ENCODE measurements at regions not wholly inside any gene's neighbourhood (a gene's known extent, or its start where the extent isn't known, plus 50 kb on each side); places are given as distances from the start of the nearest gene placed in this dataset.

DNA sequence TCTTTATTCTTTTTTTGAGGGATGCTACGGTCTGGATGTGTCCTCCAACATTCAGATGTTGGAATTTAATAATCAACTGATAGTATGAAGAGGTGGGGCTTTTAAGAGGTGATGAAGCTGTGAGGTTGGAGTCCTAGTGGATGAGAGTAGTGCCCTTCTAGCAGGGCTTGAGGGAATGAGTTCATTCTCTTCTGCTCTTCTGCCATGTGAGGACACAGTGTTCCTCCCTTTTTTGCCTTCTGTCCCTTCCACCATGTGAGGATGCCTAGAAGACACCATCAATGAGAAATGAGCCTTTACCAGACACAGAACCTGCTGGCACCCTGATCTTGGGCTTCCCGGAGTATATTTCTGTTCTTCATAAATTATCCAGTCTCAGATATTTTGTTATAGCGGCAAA lies 82.1 kb upstream of the MLIP start:
- CTCF ChIA-PET, result no interaction called here
- dilution Hi-C loops (cut with HindIII; ENCODE audit: low sequenced_read_pairs, unreplicated experiment), result no loop called here
- no peak for ATAC-seq (ENCODE audit: low read depth)

More for the DNA sequence above, 82.1 kb upstream of the MLIP start:
- Histone ChIP-seq H3K4me2 (ENCODE audit: low read depth, low read length) (no peak overlapping the region), H3K14ac (replicated peaks; ENCODE audit: low read depth, low read length) (no peak overlapping the region), H2BK15ac (ENCODE audit: low read depth, low read length) (no peak overlapping the region), H3K9me3 (ENCODE audit: control insufficient read depth, insufficient read depth, low read length) (no peaks in the 10 kb centered on the region), H3K4me3 (ENCODE audit: insufficient read depth, low read depth, low read length) (no peak overlapping the region), H3K4ac (ENCODE audit: low read depth, low read length) (no peak overlapping the region), H3K23ac (ENCODE audit: low read depth, low read length) (no peak overlapping the region), H2AFZ (replicated peaks; ENCODE audit: low read length, poor library complexity) (no peak overlapping the region), H4K20me1 (ENCODE audit: insufficient read depth, low read length) (no peaks in the 10 kb centered on the region), H3K4me1 (ENCODE audit: control insufficient read depth, insufficient read depth, low read length) (no peaks in the 10 kb centered on the region), H3K36me3 (ENCODE audit: control insufficient read depth, insufficient read depth, low read length) (no peaks in the 10 kb centered on the region), H3K79me1 (ENCODE audit: low read depth in 1 of 2, low read length in 2 of 2) (no peaks in the 10 kb centered on the region), H2BK20ac (ENCODE audit: low read depth, low read length) (no peak overlapping the region), H2AK5ac (ENCODE audit: low read depth, low read length) (no peak overlapping the region), H3K27me3 (ENCODE audit: control insufficient read depth, insufficient read depth, low read length) (no peaks in the 10 kb centered on the region), H2BK5ac (ENCODE audit: low read depth, low read length, poor library complexity, severe bottlenecking) (no peak overlapping the region), H3K9ac (ENCODE audit: low read depth, low read length) (no peak overlapping the region), H4K91ac (ENCODE audit: insufficient read depth, low read depth, low read length) (no peak overlapping the region), H4K8ac (ENCODE audit: low read depth in 2 of 2, low read length in 2 of 2) (no peak overlapping the region), H4K5ac (ENCODE audit: low read depth, low read length) (no peak overlapping the region), H3K18ac (ENCODE audit: low read depth, low read length) (no peak overlapping the region), H2BK120ac (ENCODE audit: low read depth, low read length) (no peak overlapping the region), H2AK9ac (replicated peaks; ENCODE audit: low read depth, low read length, poor library complexity) (no peak overlapping the region), H3K27ac (ENCODE audit: insufficient read depth, low read length) (no peak overlapping the region), H3K56ac (ENCODE audit: extremely low read depth, insufficient read depth, low read length) (no peak overlapping the region), H3K9me1 (ENCODE audit: insufficient read depth, low read length) (peaks cover 4% of the 10 kb centered on the region; the same call in 1 of the 2 replicates)
- no CpG with 5 or more reads among the region's 3 CpGs for WGBS, 2 experiments (ENCODE audit: extremely low coverage in 2 of 2, insufficient read length in 1 of 2)
- POLR2A ChIA-PET (ENCODE audit: unreplicated experiment), result interaction anchor here (0.6 kb wide), 1 partner anchor 9 kb away, joined by 3 read pairs; no protein-coding TSS in a partner anchor
- no TSS peak for BruUV-seq (replicated peaks)
- no peak for TF ChIP-seq NFE2L2 (IDR thresholded peaks at IDR 0.05; ENCODE audit: low read depth, low read length)
- DNase-seq, result no peak
- in situ Hi-C loops (cut with MboI; ENCODE audit: low sequenced_read_pairs) (no loop called here), intact Hi-C loops (cut with micrococcal nuclease) (no loop called here)

Measured in IMR-90 (cell line).